ENCODE measurements at regions not wholly inside any gene's neighbourhood (a gene's known extent, or its start where the extent isn't known, plus 50 kb on each side); places are given as distances from the start of the nearest gene placed in this dataset.

DNA sequence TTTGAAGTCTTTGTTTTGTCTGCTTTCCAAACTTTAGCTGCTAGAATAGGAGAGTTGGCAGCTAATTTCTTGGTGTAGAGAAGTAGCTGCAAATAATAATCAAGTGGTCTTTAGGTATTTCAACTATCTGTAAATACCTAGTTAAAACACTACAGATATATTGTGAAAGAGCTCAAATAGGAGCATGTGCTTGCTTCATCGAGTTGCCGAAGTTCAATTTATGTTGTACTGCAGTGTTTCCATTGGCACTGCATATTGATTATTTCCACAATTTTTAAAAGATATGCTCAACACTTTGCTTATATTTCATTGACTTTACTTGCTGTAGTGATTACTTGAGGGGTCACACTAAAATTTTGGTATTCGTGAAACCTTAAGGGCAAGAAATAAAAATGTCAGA lies 131.6 kb upstream of the BMP4 start:
- no peak for TF ChIP-seq EZH2 (IDR thresholded peaks at IDR 0.05; ENCODE audit: low read length)
- TF ChIP-seq, protein P1, sequence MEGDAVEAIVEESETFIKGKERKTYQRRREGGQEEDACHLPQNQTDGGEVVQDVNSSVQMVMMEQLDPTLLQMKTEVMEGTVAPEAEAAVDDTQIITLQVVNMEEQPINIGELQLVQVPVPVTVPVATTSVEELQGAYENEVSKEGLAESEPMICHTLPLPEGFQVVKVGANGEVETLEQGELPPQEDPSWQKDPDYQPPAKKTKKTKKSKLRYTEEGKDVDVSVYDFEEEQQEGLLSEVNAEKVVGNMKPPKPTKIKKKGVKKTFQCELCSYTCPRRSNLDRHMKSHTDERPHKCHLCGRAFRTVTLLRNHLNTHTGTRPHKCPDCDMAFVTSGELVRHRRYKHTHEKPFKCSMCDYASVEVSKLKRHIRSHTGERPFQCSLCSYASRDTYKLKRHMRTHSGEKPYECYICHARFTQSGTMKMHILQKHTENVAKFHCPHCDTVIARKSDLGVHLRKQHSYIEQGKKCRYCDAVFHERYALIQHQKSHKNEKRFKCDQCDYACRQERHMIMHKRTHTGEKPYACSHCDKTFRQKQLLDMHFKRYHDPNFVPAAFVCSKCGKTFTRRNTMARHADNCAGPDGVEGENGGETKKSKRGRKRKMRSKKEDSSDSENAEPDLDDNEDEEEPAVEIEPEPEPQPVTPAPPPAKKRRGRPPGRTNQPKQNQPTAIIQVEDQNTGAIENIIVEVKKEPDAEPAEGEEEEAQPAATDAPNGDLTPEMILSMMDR (optimal IDR thresholded peaks at IDR 0.05 in 1 of 3, IDR thresholded peaks at IDR 0.05 in 1 of 3, conservative IDR thresholded peaks at IDR 0.05 in 1 of 3; ENCODE audit: extremely low read depth in 1 of 3, insufficient read depth in 2 of 3, low read length in 3 of 3): no peak
